Lower lobe of right lung (tissue), 2 donors: ENCODE measurements at regions not wholly inside any gene's neighbourhood (a gene's known extent, or its start where the extent isn't known, plus 50 kb on each side); places are given as distances from the start of the nearest gene placed in this dataset.

ENCODE experiments used
- ATAC-seq, 2 donors: fragments of 200-7000 bp; cut with Tn5 transposase; one replicate each; pipeline ENCODE4 v1.9.1; 2020 to 2022; ENCODE audit warnings: mild to moderate bottlenecking in 2 of 2, moderate library complexity in 2 of 2
- DNase-seq: peaks from one replicate; pipeline ENCODE4 v3.0.0-alpha.2; 2020
- H3K27ac ChIP-seq: fragments of 200-600 bp; one replicate; pipeline ENCODE4 v1.8.0; 2022
- H3K27me3 ChIP-seq: fragments of 200-600 bp; one replicate; pipeline ENCODE4 v1.8.0; 2022; ENCODE audit warnings: low read depth
- H3K36me3 ChIP-seq: fragments of 200-600 bp; one replicate; pipeline ENCODE4 v1.8.0; 2022; ENCODE audit warnings: mild to moderate bottlenecking
- H3K4me1 ChIP-seq: fragments of 200-600 bp; one replicate; pipeline ENCODE4 v1.8.0; 2022
- H3K4me3 ChIP-seq: fragments of 200-600 bp; one replicate; pipeline ENCODE4 v1.8.0; 2022; ENCODE audit warnings: mild to moderate bottlenecking
- H3K9me3 ChIP-seq: fragments of 200-600 bp; one replicate; pipeline ENCODE4 v1.8.0; 2022
- CTCF ChIP-seq: fragments of 200-600 bp; IDR thresholded peaks from one replicate; pipeline ENCODE4 v1.8.0; 2022; ENCODE audit warnings: antibody characterized with exemption, mild to moderate bottlenecking
- intact Hi-C: fragments of 100-400 bp; cut with DNase I; formaldehyde crosslinking; loops from one replicate; pipeline ENCODE4 v1.11.0; 2022
- donor health status: DM: no; HTN: yes; CAD: no; lungs with severe emphysema.

GRCh38 chr3:10555263-10555662, 49.9 kb upstream of the ATP2B2 start:
- no peak for DNase-seq
- Histone ChIP-seq H3K27me3 (no peaks in the 10 kb centered on the region), H3K27ac (no peak overlapping the region), H3K36me3 (no peaks in the 10 kb centered on the region), H3K4me3 (no peak overlapping the region), H3K4me1 (no peaks in the 10 kb centered on the region), H3K9me3 (no peaks in the 10 kb centered on the region)
- no peak for ATAC-seq
- no peak for TF ChIP-seq CTCF
- intact Hi-C loops = no loop called here

- Histone ChIP-seq H3K4me1 (no peaks in the 10 kb centered on the region), H3K27ac (no peak overlapping the region), H3K9me3 (no peaks in the 10 kb centered on the region), H3K27me3 (no peaks in the 10 kb centered on the region), H3K36me3 (no peaks in the 10 kb centered on the region), H3K4me3 (no peak overlapping the region)
- no peak for TF ChIP-seq CTCF
- intact Hi-C loops = no loop called here
- DNase-seq (no peak), ATAC-seq (no peak)
Observed at GRCh38 chr3:10556312-10556711, 50.9 kb upstream of the ATP2B2 start.

GRCh38 chr3:10557250-10557649, 51.9 kb upstream of the ATP2B2 start:
- intact Hi-C loops = no loop called here
- no peak for DNase-seq

GRCh38 chr3:10557781-10558373, 52.5 kb upstream of the ATP2B2 start:
- intact Hi-C loops = no loop called here
- Histone ChIP-seq H3K9me3 (no peaks in the 10 kb centered on the region), H3K36me3 (no peaks in the 10 kb centered on the region), H3K27me3 (no peaks in the 10 kb centered on the region), H3K27ac (no peak overlapping the region), H3K4me3 (no peak overlapping the region), H3K4me1 (no peaks in the 10 kb centered on the region)
- DNase-seq (no peak), ATAC-seq (peak in 1 of 2 donors; percentile 14)
- no peak for TF ChIP-seq CTCF

More at GRCh38 chr3:10557250-10557649, 51.9 kb upstream of the ATP2B2 start:
- Histone ChIP-seq H3K27me3 (no peaks in the 10 kb centered on the region), H3K36me3 (no peaks in the 10 kb centered on the region), H3K9me3 (no peaks in the 10 kb centered on the region), H3K4me3 (no peak overlapping the region), H3K4me1 (no peaks in the 10 kb centered on the region), H3K27ac (no peak overlapping the region)
- TF ChIP-seq CTCF = no peak
- ATAC-seq = no peak

- H3K27me3 ChIP-seq = no peaks in the 10 kb centered on the region
- H3K4me3 ChIP-seq = no peak overlapping the region
- H3K27ac ChIP-seq = no peak overlapping the region
- intact Hi-C loops = no loop called here
- no peak for TF ChIP-seq CTCF
- no peaks in the 10 kb centered on the region for H3K36me3 ChIP-seq
- no peaks in the 10 kb centered on the region for H3K9me3 ChIP-seq
- DNase-seq (no peak), ATAC-seq (no peak)
- no peaks in the 10 kb centered on the region for H3K4me1 ChIP-seq
Observed at GRCh38 chr3:10558736-10559135, 53.4 kb upstream of the ATP2B2 start.
